Breast epithelium (tissue), 4 donors: ENCODE measurements at regions not wholly inside any gene's neighbourhood (a gene's known extent, or its start where the extent isn't known, plus 50 kb on each side); places are given as distances from the start of the nearest gene placed in this dataset.

Experiments used
- DNase-seq, 2 donors: peaks; one replicate each; pipeline ENCODE4 v3.0.0-alpha.2; 2019; ENCODE audit warnings: low spot score in 2 of 2
- H3K27ac ChIP-seq, 2 donors: fragments of 200-600 bp; sonication (generic) in 1 of 2; one replicate each; pipeline ENCODE4 v1.5.1; 2016 to 2019; ENCODE audit warnings: mild to moderate bottlenecking in 1 of 2
- H3K27me3 ChIP-seq, 2 donors: fragments of 200-600 bp; sonication (generic) in 1 of 2; one replicate each; pipeline versions ENCODE4 v1.5.1 to v1.6.0; 2017 to 2019; ENCODE audit warnings: control low read depth in 1 of 2, mild to moderate bottlenecking in 1 of 2
- H3K36me3 ChIP-seq: fragments of 200-600 bp; one replicate; pipeline ENCODE4 v1.5.1; 2019
- H3K4me1 ChIP-seq, 2 donors: fragments of 200-600 bp; sonication (generic); one replicate each; pipeline ENCODE4 v1.5.1; 2016 to 2019; ENCODE audit warnings: control low read depth in 1 of 2
- H3K4me3 ChIP-seq, 3 donors: fragments of 200-600 bp; sonication (generic); 1 replicate in 2 of 3; 2 replicates in 1 of 3; pipeline ENCODE4 v1.5.1; 2016 to 2019; ENCODE audit warnings: mild to moderate bottlenecking in 3 of 3, moderate library complexity in 2 of 3
- H3K9me3 ChIP-seq, 2 donors: fragments of 200-600 bp; sonication (generic) in 1 of 2; one replicate each; pipeline ENCODE4 v1.5.1; 2016 to 2019; ENCODE audit warnings: control low read depth in 1 of 2
- CTCF ChIP-seq, 3 donors: fragments of 450-650 bp; IDR thresholded peaks; one replicate each; pipeline ENCODE4 v1.5.1; 2016 to 2017; ENCODE audit warnings: antibody characterized with exemption in 3 of 3, mild to moderate bottlenecking in 3 of 3, moderate library complexity in 3 of 3
- POLR2A ChIP-seq: fragments of 450-650 bp; IDR thresholded peaks from one replicate; pipeline ENCODE4 v1.6.1; 2016; ENCODE audit warnings: antibody characterized with exemption, mild to moderate bottlenecking, moderate library complexity
- POLR2AphosphoS5 ChIP-seq, 3 donors: sonication (generic); formaldehyde crosslinking; IDR thresholded peaks; one replicate each; pipeline ENCODE4 v1.6.1; 2017; ENCODE audit warnings: antibody characterized with exemption in 3 of 3
- intact Hi-C: fragments of 100-400 bp; cut with DNase I; formaldehyde crosslinking; loops from one replicate; pipeline ENCODE4 v1.15.1; 2023; ENCODE audit warnings: low total_unique reads

- Histone ChIP-seq H3K4me1 (no peaks in the 10 kb centered on the region), H3K4me3 (no peak overlapping the region), H3K9me3 (no peaks in the 10 kb centered on the region), H3K27ac (no peak overlapping the region), H3K27me3 (peaks cover 0 to 18% of the 10 kb centered on the region in 2 donors), H3K36me3 (no peaks in the 10 kb centered on the region)
- TF ChIP-seq CTCF (IDR thresholded peaks at IDR 0.05) (no peak), POLR2A (no peak), POLR2AphosphoS5 (IDR thresholded peaks at IDR 0.05) (no peak)
- intact Hi-C loops, result no loop called here
- no peak for DNase-seq
These were observed 63.0 kb upstream of the RGS7 start for GRCh38 chr1:241419986-241420385.

GRCh38 chr1:241417258-241417657, 60.3 kb upstream of the RGS7 start:
- Histone ChIP-seq H3K36me3 (no peaks in the 10 kb centered on the region), H3K27ac (no peak overlapping the region), H3K9me3 (no peaks in the 10 kb centered on the region), H3K4me1 (no peaks in the 10 kb centered on the region), H3K27me3 (peaks cover 0 to under 1% of the 10 kb centered on the region in 2 donors), H3K4me3 (no peak overlapping the region)
- no peak for DNase-seq
- no peak for TF ChIP-seq CTCF (IDR thresholded peaks at IDR 0.05)
- no peak for TF ChIP-seq POLR2A
- no peak for TF ChIP-seq POLR2AphosphoS5 (IDR thresholded peaks at IDR 0.05)
- intact Hi-C loops, result no loop called here

GRCh38 chr1:241413974-241414373, 57.0 kb upstream of the RGS7 start:
- intact Hi-C loops, result no loop called here
- TF ChIP-seq POLR2A (no peak), POLR2AphosphoS5 (IDR thresholded peaks at IDR 0.05) (no peak), CTCF (IDR thresholded peaks at IDR 0.05) (no peak)
- H3K4me1 ChIP-seq, result no peaks in the 10 kb centered on the region

GRCh38 chr1:241413386-241413785, 56.4 kb upstream of the RGS7 start:
- Histone ChIP-seq H3K4me3 (no peak overlapping the region), H3K27me3 (no peaks in the 10 kb centered on the region), H3K36me3 (no peaks in the 10 kb centered on the region), H3K9me3 (no peaks in the 10 kb centered on the region), H3K27ac (no peak overlapping the region), H3K4me1 (no peaks in the 10 kb centered on the region)
- intact Hi-C loops, result no loop called here
- no peak for DNase-seq
- TF ChIP-seq POLR2A (no peak), CTCF (IDR thresholded peaks at IDR 0.05) (no peak), POLR2AphosphoS5 (IDR thresholded peaks at IDR 0.05) (no peak)

More at GRCh38 chr1:241413974-241414373, 57.0 kb upstream of the RGS7 start:
- no peaks in the 10 kb centered on the region for H3K36me3 ChIP-seq
- H3K27me3 ChIP-seq, result no peaks in the 10 kb centered on the region
- H3K4me3 ChIP-seq, result no peak overlapping the region
- no peaks in the 10 kb centered on the region for H3K9me3 ChIP-seq
- no peak for DNase-seq
- no peak overlapping the region for H3K27ac ChIP-seq

- intact Hi-C loops, result no loop called here
- no peaks in the 10 kb centered on the region for H3K36me3 ChIP-seq
These were observed 55.6 kb upstream of the RGS7 start for GRCh38 chr1:241412646-241413045.

More at GRCh38 chr1:241412646-241413045, 55.6 kb upstream of the RGS7 start:
- no peaks in the 10 kb centered on the region for H3K27me3 ChIP-seq
- DNase-seq, result no peak
- no peaks in the 10 kb centered on the region for H3K9me3 ChIP-seq
- H3K27ac ChIP-seq, result no peak overlapping the region
- TF ChIP-seq CTCF (IDR thresholded peaks at IDR 0.05) (no peak), POLR2AphosphoS5 (IDR thresholded peaks at IDR 0.05) (no peak), POLR2A (no peak)
- no peaks in the 10 kb centered on the region for H3K4me1 ChIP-seq
- H3K4me3 ChIP-seq, result no peak overlapping the region
